ENCODE measurements at regions not wholly inside any gene's neighbourhood (a gene's known extent, or its start where the extent isn't known, plus 50 kb on each side); places are given as distances from the start of the nearest gene placed in this dataset.

DNA sequence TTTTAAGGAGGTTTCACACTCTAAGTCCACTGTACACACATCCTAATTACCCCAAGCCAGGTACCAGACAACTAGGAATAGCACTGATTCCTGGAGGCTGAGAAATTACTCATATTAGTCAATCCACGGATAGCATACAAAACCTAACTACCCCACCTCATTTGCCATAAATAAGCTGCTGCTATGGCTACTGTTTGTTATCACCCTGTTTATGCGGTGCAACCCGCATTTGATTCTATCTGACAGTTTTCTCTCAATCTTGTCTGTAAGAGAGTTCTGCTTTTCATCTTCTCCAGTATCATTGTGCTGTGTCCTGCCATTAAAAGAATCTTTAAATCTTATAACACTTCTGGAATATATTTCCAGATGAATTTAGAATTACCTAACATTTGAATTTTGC is 1496.5 kb downstream of the PLA2G4A start:
- DNase-seq, result no peak

DNA sequence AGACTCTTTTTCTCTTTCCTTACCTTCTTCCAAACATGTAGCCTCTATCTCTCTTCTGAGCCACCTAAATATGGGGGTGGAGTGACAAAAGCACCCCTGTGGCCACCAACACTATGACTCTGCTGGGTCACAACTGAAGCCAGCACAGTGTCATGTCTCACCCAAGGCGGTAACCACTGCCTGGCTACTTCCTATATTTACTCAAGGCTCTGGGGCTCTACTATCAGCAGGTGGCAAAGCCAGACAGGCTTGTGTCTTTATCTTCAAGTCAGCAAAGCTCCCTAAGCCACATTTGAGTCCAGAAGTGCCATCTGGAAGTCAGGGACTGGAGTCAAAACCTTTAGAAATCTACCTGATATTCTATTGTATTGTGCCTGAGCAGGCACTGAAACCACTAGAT is 1515.2 kb downstream of the PLA2G4A start:
- no peak for DNase-seq

DNA sequence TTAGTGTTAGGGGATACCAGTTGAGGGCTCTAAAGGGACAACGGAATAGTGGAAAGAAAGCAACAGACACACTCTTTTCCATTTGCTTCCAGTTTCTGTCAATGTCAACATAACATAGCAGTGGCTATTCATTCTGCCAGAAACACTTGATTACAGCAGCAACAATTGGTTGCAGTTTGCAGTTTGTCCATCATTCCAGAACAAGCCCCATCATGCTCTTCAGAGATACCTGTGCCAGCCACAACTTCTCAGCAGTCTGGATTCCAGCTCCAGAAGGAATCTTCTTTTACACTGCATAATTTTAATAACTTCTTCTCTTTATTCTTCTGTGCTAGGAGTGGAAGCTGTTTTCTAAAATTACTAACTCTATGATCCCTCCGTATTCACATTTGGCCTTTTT is 1521.4 kb downstream of the PLA2G4A start:
- DNase-seq, result no peak

DNA sequence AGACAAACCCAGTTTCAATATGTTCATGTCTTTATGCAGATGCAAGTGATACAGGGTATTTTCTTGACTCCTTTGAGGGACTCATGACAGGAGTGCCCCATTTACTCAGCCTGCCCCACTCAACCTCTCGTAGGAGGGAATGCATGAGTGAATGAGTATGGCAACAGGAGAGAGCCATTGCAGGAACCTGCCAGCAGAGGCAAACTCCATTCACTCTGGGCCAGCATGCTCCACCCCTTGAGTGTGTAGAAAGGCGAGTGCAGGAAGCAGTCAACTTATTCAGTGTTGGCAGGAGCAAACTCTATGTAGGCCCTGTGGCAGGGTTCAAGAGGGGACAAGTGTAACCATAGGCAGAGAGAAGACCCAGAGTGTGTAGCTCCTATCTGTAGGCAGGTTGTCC is 1526.3 kb downstream of the PLA2G4A start:
- DNase-seq, result no peak

DNA sequence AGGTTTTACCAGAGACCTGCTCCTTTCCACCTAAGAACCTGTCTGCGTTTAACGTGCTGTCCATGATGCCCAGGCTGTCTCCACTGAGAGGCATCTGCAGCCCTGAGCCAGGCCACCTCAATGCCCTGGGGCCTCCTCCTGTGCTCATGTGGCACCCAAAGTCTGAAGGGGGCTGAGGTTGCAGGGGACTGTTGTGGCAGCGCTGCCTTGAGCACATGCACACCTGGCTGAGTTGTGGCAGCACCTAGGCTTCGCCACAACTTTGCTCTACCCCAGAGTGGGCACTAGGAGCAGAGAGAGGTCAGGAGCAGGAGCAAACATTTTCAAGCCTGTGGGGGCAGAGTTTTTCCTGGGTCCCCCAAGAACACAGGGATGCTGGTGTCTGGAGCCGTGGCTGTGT is 1527.1 kb downstream of the PLA2G4A start:
- DNase-seq, result no peak

DNA sequence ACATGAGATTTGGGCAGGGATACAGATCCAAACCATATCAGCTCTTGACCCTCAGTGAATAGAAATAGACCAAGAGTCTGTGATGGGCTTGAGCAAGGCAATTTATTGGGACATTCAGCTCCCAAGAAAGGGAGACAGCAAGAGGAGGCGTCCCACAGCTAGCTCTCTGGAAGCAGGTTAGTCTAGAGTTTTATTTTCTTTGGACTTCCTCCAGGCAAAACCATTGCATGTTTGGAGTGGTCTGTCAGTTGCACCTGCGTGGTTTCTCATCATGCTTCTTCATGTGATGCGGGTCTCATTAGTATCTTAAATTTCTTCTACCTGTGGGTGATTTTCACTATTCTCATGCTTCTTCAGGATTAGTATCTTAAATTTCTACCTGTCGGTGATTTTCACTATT is 1530.6 kb downstream of the PLA2G4A start:
- DNase-seq, result no peak

DNA sequence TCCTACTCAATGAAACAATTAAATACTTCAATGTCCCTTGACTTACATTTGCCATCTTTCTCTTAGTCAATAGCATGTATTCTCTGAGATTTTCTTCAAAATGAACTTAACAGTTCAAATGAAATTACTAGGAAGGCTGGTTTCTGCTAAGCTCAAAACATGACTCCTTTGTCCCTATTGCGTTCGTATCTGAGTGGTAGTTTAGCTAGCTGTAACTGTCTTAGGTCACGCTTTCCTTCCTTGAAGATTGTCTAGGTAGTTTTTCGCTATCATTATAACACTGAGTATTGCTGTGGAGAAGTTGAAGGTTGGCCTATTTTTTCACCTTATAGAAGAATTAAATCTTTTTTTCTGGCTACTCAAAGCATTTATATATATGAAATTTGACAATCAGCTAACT is 1535.2 kb downstream of the PLA2G4A start:
- DNase-seq, result no peak

DNA sequence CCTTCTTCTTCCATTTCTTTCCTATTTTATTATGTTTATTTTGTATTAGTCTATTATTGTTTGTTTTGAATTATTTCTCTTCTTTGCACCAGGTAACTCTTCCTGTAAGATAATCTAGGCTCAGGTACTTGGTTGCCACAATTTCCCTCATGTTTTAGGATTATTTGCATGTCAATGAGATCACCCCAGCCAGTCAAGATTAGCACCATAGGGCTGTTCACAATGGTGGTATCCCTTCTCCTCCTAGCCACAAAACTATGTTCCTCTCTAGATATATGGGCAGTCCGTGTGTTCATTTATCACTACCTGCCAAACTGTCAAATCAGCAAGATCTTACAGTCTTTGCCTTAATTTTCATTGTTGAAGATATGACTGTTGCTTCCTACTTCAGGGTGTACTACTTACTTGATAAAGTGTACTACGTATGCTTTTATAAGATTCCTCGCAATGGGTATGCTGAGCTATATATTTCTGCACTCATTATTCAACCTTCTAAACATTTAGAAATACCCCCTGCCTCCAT is 1536.2 kb downstream of the PLA2G4A start:
- no peak for DNase-seq

DNA sequence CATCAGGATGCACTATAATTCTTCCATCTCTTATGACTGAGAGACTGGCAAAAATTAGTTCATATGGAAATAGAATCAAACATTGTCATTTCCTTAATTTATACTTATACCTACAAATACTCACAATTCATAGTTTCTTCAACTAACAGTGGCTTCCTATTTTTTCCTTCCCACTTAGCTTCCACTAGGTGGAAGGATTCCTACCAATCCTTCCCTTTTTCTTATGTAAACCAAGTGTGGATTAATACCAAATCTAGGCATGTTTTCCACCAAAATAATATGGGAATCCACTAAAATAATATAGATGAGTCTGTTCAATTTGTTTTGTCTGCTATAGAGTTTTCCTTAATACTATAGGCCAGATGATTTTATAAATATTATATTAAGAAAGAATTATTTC is 1537.1 kb downstream of the PLA2G4A start:
- DNase-seq, result no peak

DNA sequence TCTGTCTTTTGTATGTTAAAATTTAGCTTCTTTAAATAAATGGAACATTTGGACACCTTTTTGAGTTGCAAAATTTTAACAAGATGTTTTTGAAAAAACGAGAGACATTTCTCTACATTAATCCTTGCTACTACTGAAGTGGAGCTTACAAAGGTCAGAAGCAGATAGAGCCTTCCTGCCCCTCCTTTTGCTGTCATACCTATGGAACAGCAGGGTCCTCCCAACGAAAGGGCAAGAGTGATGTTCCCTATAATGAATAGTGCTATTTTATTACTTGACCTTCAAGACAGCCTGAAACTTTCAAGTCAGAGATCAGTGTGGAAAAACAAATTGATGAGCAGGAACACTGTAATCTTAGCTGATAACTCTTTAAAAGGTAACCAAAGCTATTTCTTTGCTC is 1538.9 kb downstream of the PLA2G4A start:
- DNase-seq, result no peak

DNA sequence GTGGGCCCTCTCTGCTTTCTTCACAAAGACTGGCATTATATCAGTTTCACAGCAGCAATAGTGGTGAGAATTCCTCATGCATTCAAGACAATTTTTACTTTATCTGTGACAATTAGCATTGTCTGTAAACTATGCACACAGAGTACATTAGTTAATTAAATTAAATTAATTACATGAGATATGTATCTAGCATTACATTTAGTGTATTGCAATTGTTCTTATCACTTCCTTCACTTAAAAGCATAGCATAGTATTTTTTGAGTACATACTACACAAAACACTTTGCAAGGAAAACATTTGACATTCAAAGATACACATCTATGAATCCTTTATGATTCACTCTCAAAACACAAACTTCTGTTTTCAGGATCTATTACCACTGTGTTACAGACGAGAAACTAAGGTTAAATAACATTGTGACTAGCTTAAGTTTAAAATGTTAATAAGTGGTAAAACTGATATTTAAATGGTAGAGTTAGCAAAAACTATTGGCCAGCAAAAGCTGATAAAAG is 1542.6 kb downstream of the PLA2G4A start:
- DNase-seq, result no peak

DNA sequence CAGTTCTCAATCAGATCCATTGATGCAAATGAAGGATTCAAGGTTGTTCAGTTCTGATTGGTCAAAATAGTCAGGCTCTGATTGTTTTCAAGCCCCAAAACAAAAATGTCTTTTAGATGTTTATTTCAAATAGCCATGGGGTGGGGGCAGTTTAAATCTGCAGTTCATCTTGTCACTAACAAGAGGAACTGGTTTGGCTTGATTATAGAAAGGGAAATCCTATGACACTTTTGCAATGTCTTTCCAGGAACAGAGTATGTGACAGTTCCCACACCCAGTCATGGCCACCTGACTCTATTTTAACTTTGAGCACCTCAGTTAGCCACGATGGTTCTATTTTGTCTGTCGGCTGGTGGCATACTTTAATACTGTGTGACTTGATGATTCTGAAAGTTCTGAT is 1544.1 kb downstream of the PLA2G4A start:
- no peak for DNase-seq

DNA sequence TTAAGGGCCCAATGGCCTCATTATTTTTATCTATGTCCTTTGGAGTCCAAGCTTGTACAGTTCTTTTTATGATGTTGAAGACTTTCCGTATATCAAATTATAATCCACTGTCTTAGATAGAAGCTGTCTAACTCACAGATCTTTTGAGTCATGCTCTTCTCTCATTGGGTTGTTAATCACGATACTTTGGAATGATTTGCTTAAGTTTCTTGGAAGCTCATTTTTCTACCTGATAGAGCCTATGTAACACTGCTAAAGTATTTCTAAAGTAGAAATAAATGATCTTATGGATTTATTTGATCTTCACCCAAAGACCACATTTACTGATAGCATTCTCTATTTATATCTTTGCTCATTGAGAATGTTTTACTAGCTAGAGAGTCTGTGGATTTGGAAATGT is 1554.1 kb downstream of the PLA2G4A start:
- no peak for DNase-seq

DNA sequence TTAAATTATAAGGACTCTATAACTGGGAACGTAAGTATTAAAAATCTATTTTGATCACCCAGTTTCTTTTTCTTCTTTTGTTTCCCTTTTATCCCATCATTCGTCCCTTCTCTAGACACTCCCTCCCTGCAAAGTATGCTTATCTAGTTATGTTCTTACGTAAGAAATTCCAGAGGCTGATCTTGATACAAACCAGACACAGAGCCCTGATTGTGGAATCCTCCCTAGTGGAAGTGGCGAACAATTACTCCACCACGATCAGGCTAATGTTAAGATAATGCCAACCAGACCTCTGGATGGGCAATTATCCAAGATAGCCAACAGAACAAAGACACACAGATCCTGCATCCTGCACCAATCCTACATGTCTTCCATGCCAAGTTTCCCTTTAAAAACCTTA is 1557.4 kb downstream of the PLA2G4A start:
- DNase-seq, result no peak

DNA sequence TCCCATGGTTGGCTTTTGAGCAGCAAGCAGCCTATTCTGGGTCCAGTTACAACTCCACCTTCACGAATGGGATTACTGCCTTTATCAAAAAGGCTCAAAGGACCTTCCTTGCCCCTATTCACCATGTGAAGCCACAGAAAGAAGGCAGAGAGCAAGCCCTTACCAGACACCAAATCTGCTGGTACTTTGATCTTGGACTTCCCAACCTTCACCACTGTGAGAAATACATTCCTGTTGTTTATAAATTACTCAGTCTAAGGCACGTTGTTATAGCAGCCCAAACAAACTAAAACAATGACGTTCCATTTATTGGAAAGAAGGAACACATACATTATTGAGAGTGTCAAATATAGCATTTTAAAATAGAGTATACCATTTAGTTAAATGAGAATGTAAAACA is 1557.9 kb downstream of the PLA2G4A start:
- DNase-seq, result no peak

DNA sequence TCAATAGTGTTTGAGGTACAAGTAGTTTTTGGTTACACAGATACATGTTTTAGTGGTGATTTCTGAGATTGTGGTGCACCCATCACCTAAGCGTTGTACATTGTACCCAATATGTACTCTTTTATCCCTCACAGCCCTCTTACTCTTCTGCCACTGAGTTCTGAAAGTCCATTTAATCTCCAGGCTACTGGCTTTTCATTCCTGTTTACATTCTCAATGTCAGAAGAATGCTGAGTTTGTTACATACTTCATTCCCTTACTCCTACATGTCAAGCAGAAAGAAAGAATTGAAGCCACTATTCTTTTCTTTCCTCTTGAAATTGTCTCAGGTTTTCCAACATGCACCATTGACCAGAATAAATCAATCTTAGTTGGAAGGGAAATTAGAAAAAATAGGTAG is 1565.9 kb downstream of the PLA2G4A start:
- no peak for DNase-seq

DNA sequence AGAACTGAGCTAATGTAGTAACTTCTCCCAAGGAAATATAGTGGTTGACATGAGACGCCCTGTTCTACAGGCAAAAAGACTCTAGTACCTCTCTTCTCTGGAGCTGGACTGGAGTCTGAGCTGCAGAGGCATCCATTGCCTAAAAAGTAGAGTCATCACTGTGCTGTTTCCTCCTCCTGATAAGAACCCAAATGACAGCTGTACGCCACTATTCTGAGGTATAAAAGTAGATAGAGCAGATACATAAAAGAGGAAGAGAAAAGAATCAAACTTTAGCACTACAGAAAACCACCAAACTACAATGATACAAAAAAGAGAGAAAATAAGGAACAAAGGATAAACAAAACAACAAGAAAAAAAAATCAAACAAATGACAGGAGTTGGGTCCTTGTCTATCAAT is 1568.8 kb downstream of the PLA2G4A start:
- no peak for DNase-seq

DNA sequence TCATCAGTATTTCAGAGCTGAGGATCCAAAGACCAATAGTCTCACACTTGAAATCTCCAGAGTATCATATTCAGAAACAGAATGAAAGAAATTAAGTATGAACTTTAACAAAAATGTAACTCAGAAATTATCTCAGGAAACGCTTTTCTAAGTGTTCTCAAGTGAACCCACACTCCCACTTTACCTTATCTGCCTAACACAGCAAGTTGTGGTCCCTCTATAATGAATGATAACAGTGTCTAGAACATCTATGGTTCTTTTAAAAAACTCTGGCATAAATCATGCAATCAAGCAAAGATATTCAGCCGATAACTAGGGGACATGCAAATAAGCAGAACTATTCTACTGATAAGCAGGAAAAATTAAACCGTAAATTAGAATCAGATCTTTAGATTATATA is 1574.2 kb downstream of the PLA2G4A start:
- no peak for DNase-seq

DNA sequence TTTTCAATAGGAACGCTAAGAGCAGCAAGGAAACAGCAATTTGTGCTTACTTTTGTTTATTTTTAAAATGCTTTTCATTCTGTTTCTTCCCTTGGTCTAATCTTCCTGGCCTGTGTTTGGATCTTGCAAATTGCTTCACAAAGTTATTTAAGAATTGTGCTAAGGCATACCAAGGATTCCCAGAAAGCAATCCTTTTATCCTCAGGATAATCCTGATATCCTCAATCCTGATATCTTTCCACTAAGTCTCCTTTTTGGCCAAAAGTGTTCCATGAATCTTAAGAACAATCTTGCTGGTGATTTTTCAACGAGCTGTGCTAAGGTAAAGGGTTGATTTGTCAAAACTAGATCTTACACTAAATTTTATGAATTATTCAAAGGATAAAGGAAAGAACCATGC is 1577.9 kb downstream of the PLA2G4A start:
- DNase-seq, result no peak

DNA sequence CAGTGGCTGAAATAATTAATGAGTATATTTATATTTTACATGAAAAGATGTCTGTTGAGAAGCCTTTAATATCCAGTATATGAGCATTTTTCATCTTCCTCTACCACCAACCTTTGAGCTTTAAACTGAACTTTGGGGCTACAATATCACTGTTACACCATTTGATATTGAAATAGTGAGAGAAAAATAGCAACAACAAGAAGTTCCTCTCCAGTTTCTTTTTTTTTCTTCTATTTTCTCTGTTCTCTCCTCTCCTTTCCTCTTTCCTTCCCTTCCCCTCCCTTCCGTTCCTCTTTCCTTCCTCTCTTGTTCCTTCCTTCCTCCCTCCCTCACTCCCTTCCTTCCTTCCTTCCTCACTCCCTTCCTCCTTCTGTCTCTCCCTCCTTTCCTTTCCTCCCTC is 1591.4 kb downstream of the PLA2G4A start:
- DNase-seq, result no peak

DNA sequence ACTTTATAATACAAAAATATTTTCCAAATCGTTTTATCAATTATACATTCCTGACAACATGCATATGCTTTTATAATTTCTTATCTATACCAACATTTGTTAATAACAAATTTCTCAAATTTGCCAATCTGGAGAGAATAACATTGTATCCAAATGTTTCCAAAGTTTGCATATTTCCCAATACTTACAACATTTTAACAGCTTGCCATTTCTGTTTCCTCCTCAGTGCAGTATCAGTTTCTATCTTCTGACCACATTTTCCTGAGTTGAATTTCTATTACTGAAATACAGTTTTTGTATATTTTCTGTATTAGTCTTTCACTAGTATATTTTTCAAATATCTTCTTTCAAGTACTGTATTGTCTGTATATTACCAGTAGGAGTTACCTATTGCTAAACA is 1594.3 kb downstream of the PLA2G4A start:
- no peak for DNase-seq

DNA sequence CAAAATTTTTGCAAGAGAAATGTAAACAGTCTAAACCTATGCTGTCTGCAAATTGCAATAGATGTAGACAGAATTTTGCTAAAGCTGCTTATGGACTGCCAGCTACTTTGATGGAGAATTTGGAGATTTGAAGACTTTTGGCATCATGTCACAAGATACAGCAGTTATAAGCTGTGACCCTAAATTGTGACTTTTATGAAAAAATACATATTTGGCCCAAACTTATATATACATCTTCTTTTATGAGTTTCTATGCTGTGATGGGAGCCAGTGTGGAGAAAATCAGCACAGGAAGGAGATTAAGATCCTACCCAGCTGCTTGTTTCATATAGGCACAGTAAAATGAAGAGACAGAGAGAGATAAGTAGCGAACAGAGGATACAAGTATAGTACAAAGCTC is 1595.4 kb downstream of the PLA2G4A start:
- DNase-seq, result no peak

DNA sequence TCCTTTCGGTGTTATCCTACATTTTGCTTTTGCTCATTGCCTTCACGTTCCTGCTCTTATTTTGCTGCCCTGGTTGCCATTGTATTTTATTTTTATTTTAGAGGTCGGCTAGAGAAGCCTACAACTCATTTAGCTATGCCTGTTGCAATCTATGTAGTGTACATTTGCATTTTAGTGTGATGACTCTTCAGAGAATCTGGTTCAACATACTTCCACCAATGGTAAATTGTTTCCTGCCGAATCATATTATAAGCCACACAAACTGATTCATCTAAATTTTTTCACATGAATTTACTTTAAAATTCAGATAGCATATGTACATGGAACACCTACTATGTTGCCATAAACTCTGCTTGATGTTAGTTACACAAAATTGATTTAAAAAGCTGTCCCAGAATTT is 1596.9 kb downstream of the PLA2G4A start:
- no peak for DNase-seq

DNA sequence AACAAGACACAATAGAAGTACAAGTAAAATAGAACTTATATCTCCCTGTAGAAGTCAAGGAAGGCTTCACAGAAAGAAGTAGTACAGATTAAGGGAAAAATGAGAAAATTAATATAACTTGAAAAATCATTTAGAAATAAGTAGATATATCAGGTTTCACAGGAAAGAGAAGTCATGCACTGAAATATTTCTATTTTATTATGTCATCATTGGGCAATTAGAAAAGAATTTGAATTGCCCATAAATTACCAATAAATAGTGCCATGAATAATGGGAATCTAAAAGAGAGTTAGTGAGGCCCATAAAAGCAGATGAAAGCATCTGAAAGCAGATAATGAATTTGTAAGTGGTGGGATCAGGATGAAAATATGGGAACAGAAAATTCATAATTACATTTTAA is 1597.8 kb downstream of the PLA2G4A start:
- DNase-seq, result no peak

DNA sequence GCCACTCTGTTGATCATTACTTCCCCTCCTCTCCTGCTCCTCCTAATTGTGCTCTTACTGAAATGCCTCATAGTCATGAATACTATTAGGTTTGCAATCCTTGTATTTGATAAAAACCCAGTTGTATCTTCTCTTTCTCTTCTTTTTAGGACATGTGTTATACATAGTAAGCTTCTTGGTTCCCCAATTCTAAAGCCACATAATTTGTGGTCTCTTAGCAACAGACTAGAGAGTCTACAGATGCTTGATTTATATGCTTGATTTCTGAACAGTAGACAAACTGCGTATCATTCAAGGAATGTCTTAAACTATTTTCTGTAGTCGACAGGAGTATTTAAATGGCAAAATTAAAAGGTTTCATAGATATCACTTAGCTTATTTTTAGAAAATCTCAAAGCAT is 1598.9 kb downstream of the PLA2G4A start:
- DNase-seq, result no peak

All from left kidney (tissue), 1 donor.